NCI-H345 treated with DMSO at 0.1 percent for 48 hours (cell line): ENCODE measurements at regions not wholly inside any gene's neighbourhood (a gene's known extent, or its start where the extent isn't known, plus 50 kb on each side); places are given as distances from the start of the nearest gene placed in this dataset.
"Not testable (repeated sequence)": the region's sequence is repeated elsewhere in the genome, so short reads cannot be mapped to it uniquely, and the experiment has no call there.

Experiments
- DNase-seq: peaks from one replicate; lab custom pipeline; 2025; ENCODE audit not compliant: unreplicated experiment; lab: John Stamatoyannopoulos, UW

DNA sequence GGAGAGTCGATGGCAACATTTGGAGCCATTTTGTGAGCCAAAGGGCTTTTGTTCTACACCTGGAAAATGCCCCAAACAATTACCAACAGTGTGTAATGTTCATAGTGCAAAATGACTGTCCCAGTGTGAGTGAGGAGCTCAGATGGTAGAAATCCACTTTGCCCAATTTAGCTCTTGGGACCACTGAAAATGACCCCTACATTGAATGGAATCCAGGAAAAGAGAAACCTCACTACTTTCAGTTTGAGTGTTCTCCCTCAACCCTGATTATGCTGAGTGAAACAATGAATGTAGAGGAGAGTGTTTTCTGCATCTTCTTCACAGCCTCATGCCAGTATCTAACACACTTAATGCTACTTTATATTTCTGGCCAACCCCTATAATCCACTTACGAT is 84.9 kb upstream of the NRN1 start:
- DNase-seq: no peak

DNA sequence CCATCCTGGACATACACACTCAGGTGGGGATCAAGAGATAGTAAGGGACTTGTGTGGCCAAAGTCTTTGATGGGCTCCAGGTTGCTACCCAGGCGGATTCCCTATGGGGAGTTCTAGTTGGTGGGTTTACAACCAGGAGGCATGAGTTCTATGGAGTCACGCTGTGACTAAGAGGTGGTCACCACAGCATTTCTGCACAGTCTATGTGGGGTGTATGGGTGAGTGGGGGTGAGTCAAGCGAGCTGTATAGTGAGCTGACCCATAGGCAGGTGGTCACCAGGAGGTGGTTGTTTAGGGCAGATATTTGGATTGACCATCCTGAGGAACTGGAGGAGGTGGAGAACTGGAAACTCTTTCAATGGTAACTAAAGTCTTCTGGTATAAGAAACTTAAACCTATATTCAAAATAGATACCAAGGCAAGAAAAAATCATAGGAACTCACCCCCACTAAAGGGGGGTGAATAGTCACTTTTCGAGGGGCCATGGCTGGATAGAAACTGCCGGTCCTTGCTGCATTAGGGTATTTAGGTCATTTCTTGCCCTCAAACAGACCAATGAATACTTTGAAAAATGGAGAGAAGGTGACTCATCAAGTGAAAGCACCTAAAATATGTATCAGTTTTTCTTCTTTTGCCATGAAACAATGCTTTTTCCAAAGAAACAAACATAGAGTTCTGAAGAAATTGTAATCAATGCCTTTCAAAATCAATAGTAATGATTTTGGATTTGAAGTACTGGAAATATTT is 84.3 kb upstream of the NRN1 start:
- no peak for DNase-seq

DNA sequence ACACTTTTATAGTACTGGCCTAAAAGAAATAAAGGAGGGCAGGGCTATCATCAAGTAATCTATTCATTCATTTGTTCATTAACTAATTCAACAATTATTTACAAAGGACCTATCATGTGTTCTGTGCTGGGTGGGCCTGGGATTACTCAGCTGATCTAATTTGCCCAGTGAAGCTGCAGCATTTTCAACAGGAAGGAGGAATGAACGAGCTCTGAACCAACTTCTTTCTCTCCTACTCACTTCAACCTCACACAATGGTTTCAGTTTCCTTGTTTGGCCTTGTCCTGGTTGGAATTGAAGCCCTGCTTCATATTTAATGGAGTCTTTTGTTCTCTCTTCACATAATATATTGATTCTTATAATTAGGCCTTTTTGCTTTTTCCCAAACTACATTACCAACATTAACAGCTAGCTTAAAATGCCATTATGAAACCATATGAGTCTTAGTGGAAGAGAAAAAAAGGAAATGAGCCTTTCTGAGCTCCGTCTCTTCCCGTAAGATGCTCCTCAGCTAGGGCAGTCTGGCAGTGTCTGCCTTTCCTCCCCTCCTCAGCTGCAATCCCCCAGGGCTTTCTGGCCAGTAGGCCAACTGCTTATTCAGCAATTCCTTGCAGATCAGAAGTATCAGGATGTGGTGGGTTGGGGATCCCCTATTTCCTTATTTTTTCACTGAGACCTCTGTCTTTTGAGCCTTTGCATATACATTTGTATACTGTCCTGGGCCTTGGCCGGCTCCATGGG is 79.4 kb upstream of the NRN1 start:
- no peak for DNase-seq

DNA sequence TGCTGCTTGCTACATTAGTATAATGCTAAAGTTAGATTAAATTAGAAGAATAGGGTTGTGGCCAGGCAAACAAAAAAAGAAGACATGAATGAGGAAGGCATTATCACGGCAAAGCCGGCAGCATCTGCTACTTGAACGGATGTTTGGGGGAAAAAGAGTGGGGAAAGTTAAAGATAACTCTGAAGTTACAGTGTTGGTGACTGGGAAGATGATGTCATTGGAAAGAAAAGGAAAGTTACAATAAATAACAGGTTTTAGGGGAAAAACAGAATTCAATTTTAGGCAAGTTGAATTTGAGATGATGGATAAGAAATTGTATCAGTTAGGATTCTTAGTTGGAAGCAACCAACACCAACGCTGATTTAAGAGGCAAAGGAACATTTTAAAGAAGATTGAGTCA is 74.2 kb upstream of the NRN1 start:
- DNase-seq: no peak

DNA sequence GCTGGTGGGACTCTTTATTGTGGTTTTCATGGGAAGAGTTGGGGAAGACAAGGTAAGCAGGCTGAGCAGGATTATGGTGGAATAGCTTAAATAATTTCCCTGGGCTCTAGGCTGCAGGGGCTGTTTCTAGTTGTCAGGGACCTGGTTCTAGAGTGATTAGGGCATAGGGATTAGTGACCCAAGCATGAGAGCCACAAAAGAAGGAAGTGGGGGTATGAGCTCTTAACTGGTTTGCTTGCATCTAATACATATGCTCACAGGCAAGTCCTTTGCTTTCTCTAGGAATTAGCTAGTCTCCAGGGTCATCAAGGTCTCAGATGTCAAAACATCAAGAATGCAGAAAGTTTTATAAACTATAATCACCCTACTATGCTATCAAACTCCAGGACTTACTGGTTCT is 67.5 kb upstream of the NRN1 start:
- no peak for DNase-seq

DNA sequence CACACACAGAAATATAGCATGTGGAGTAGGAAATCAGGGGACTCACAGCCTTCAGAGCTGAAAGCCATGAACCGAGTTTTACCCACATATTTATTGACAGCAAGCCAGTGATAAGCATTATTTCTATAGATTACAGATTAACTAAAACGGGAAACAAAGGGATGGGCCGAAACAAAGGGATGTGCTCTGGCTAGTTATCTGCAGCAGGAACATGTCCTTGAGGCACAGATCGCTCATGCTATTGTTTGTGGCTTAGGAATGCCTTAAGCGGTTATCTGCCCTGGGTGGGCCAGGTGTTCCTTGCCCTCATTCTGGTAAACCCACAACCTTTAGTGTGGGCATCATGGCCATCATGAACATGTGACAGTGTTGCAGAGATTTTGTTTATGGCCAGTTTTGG is 61.4 kb upstream of the NRN1 start:
- not testable (repeated sequence) for DNase-seq

DNA sequence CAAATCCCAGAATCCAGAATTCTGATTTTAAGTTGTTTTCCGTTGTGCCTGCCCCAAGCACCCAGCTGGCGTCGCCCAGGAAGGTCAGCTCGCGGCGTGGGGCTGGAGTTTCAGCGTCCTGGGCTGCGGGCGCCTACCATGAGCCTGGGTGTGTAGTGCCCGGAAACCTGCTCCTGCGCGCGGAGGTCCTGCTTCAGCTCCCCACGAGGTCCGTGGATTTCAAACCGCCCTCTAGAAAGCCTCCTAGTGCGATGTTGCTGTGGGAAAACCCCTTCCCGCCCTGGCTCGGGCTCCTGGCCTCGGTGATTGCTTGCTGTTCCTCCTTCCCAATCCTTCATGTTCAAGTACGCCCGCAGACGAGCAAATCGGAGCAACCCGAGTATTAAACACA is 51.3 kb upstream of the NRN1 start:
- no peak for DNase-seq

DNA sequence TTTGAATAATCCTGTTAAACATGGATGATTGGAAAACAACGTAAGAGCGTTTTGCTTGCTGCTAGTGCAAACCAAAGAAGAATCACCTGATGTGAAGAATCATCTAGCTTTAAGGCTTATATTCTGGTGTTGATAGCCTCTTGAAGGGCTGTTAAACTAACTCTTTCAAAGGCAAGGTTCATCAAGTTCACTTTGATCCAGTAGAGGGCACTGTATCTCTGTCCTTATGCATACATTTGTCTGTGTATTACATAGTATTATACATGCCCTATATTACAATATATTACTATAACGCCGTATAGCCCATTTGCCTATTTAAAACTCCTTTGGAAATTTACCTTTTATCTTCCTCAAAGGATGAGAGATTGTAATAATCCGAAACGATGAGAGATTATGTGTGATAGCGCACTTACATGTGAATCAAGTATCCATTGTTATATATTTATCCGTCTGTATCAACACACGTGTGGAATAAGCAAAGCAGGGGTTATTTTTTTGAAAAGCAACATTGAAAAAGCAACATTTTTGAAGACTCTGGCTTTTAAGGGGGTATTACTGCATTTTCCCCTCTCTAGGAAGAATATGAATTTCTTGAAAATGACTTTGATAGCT is 50.8 kb upstream of the NRN1 start:
- DNase-seq: peak; percentile 20
